Left renal cortex interstitium (tissue), 4 donors: ENCODE measurements at regions not wholly inside any gene's neighbourhood (a gene's known extent, or its start where the extent isn't known, plus 50 kb on each side); places are given as distances from the start of the nearest gene placed in this dataset.
A peak's percentile ranks its signal among the peaks of the same experiment; 100 is the strongest.

Experiments used
- DNase-seq, 4 donors: peaks; one replicate each; pipeline ENCODE4 v3.0.0-alpha.2; 2013; ENCODE audit warnings: low read depth in 4 of 4, low spot score in 2 of 4, missing footprints in 1 of 4

GRCh38 chr3:178367817-178368617 is 168.2 kb upstream of the KCNMB2 start:
- DNase-seq: no peak

- DNase-seq: no peak
Observed at GRCh38 chr3:178369006-178369405, 167.2 kb upstream of the KCNMB2 start.

- DNase-seq: no peak
Observed at GRCh38 chr3:178369811-178370210, 166.4 kb upstream of the KCNMB2 start.

- DNase-seq: no peak
Observed at GRCh38 chr3:178370387-178370786, 165.8 kb upstream of the KCNMB2 start.

GRCh38 chr3:178381555-178381954 is 154.7 kb upstream of the KCNMB2 start:
- no peak for DNase-seq

GRCh38 chr3:178381971-178382448 is 154.2 kb upstream of the KCNMB2 start:
- DNase-seq: no peak

- DNase-seq: no peak
Observed at GRCh38 chr3:178382449-178383061, 153.7 kb upstream of the KCNMB2 start.

GRCh38 chr3:178384321-178385230 is 151.7 kb upstream of the KCNMB2 start:
- no peak for DNase-seq

GRCh38 chr3:178385280-178385952 is 150.8 kb upstream of the KCNMB2 start:
- peak in 2 of 4 donors; percentile 54 to 58 for DNase-seq

GRCh38 chr3:178386401-178386800 is 149.8 kb upstream of the KCNMB2 start:
- DNase-seq: no peak

- no peak for DNase-seq
Observed at GRCh38 chr3:178386880-178387279, 149.4 kb upstream of the KCNMB2 start.

GRCh38 chr3:178388473-178388872 is 147.8 kb upstream of the KCNMB2 start:
- no peak for DNase-seq

GRCh38 chr3:178389258-178389657 is 147.0 kb upstream of the KCNMB2 start:
- DNase-seq: no peak

- no peak for DNase-seq
Observed at GRCh38 chr3:178392511-178392926, 143.7 kb upstream of the KCNMB2 start.

- DNase-seq: no peak
Observed at GRCh38 chr3:178393146-178393545, 143.1 kb upstream of the KCNMB2 start.

- no peak for DNase-seq
Observed at GRCh38 chr3:178393824-178394223, 142.4 kb upstream of the KCNMB2 start.

- no peak for DNase-seq
Observed at GRCh38 chr3:178396318-178396717, 139.9 kb upstream of the KCNMB2 start.

GRCh38 chr3:178397202-178397601 is 139.0 kb upstream of the KCNMB2 start:
- no peak for DNase-seq

- DNase-seq: no peak
Observed at GRCh38 chr3:178397836-178398235, 138.4 kb upstream of the KCNMB2 start.

GRCh38 chr3:178404961-178405360 is 131.3 kb upstream of the KCNMB2 start:
- DNase-seq: no peak
